ENCODE measurements at regions not wholly inside any gene's neighbourhood (a gene's known extent, or its start where the extent isn't known, plus 50 kb on each side); places are given as distances from the start of the nearest gene placed in this dataset.

- H3K4me3 ChIP-seq: no peak overlapping the region
- H3K9me3 ChIP-seq (ENCODE audit: control insufficient read depth in 4 of 4, insufficient read depth in 3 of 4, low read length in 3 of 4): no peaks in the 10 kb centered on the region
- ATAC-seq (ENCODE audit: insufficient read depth, low FRiP score) (no peak), DNase-seq (no peak)
- TF ChIP-seq, protein P1, sequence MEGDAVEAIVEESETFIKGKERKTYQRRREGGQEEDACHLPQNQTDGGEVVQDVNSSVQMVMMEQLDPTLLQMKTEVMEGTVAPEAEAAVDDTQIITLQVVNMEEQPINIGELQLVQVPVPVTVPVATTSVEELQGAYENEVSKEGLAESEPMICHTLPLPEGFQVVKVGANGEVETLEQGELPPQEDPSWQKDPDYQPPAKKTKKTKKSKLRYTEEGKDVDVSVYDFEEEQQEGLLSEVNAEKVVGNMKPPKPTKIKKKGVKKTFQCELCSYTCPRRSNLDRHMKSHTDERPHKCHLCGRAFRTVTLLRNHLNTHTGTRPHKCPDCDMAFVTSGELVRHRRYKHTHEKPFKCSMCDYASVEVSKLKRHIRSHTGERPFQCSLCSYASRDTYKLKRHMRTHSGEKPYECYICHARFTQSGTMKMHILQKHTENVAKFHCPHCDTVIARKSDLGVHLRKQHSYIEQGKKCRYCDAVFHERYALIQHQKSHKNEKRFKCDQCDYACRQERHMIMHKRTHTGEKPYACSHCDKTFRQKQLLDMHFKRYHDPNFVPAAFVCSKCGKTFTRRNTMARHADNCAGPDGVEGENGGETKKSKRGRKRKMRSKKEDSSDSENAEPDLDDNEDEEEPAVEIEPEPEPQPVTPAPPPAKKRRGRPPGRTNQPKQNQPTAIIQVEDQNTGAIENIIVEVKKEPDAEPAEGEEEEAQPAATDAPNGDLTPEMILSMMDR (IDR thresholded peaks at IDR 0.05; ENCODE audit: control extremely low read depth, extremely low read depth): no peak
- no peak overlapping the region for H3K9ac ChIP-seq (ENCODE audit: insufficient read depth in 1 of 2, low read length in 2 of 2)
- H3K27ac ChIP-seq (ENCODE audit: low read depth in 1 of 2, low read length in 1 of 2): no peak overlapping the region
- no peaks in the 10 kb centered on the region for H3K4me1 ChIP-seq (ENCODE audit: control insufficient read depth in 5 of 5, insufficient read depth in 5 of 5, low read length in 5 of 5)
- WGBS, 2 donors: 90 to 91% methylated on average over 1 of the region's 1 CpG
- H3K36me3 ChIP-seq (ENCODE audit: control insufficient read depth in 4 of 4, insufficient read depth in 4 of 4, low read length in 4 of 4): no peaks in the 10 kb centered on the region
- H3K27me3 ChIP-seq (ENCODE audit: control insufficient read depth in 3 of 3, insufficient read depth in 3 of 3, low read length in 2 of 3): no peaks in the 10 kb centered on the region
These were observed 1321.2 kb downstream of the NCAM2 start for GRCh38 chr21:22319435-22319834.

DNA sequence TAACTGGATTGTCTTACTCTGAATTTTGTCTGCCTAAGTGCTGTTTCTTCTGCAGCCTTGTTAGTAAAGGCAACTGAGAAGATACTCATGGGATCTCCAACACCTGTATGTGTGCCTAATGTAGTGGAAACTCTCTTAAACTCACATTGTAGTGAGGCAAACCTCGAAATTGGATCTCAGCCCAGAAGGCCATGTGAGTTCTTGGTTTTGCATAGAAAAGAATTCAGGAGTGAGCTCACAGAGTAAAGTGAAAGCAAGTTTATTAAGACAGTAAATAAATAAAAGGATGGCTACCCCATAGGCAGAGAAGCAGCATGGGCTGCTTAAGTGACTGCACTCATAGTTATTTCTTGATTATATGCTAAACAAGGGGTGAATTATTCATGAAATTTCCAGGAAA, 1344.7 kb downstream of the NCAM2 start:
- Histone ChIP-seq H3K4me1 (ENCODE audit: control insufficient read depth in 5 of 5, insufficient read depth in 5 of 5, low read length in 5 of 5) (peaks cover 0 to 10% (median 0%) of the 10 kb centered on the region in 5 donors), H3K4me3 (no peak overlapping the region), H3K27me3 (ENCODE audit: control insufficient read depth in 3 of 3, insufficient read depth in 3 of 3, low read length in 2 of 3) (no peaks in the 10 kb centered on the region), H3K9ac (ENCODE audit: insufficient read depth in 1 of 2, low read length in 2 of 2) (no peak overlapping the region), H3K27ac (ENCODE audit: low read depth in 1 of 2, low read length in 1 of 2) (no peak overlapping the region), H3K36me3 (ENCODE audit: control insufficient read depth in 4 of 4, insufficient read depth in 4 of 4, low read length in 4 of 4) (no peaks in the 10 kb centered on the region), H3K9me3 (ENCODE audit: control insufficient read depth in 4 of 4, insufficient read depth in 3 of 4, low read length in 3 of 4) (peaks cover 0 to 3% (median 0%) of the 10 kb centered on the region in 4 donors)
- DNase-seq (peak in 2 of 3 donors; percentile 14 to 43), ATAC-seq (ENCODE audit: insufficient read depth, low FRiP score) (no peak)
- TF ChIP-seq, protein P1 (IDR thresholded peaks at IDR 0.05; ENCODE audit: control extremely low read depth, extremely low read depth): no peak
- WGBS, 2 donors: 33 to 51% methylated on average over 1 of the region's 1 CpG

- Histone ChIP-seq H3K4me3 (no peak overlapping the region), H3K27ac (ENCODE audit: low read depth in 1 of 2, low read length in 1 of 2) (no peak overlapping the region), H3K27me3 (ENCODE audit: control insufficient read depth in 3 of 3, insufficient read depth in 3 of 3, low read length in 2 of 3) (no peaks in the 10 kb centered on the region), H3K9ac (ENCODE audit: insufficient read depth in 1 of 2, low read length in 2 of 2) (no peak overlapping the region), H3K4me1 (ENCODE audit: control insufficient read depth in 5 of 5, insufficient read depth in 5 of 5, low read length in 5 of 5) (peaks cover 0 to 10% (median 0%) of the 10 kb centered on the region in 5 donors), H3K36me3 (ENCODE audit: control insufficient read depth in 4 of 4, insufficient read depth in 4 of 4, low read length in 4 of 4) (no peaks in the 10 kb centered on the region), H3K9me3 (ENCODE audit: control insufficient read depth in 4 of 4, insufficient read depth in 3 of 4, low read length in 3 of 4) (peaks cover 0 to 3% (median 0%) of the 10 kb centered on the region in 4 donors)
- TF ChIP-seq, protein P1 (IDR thresholded peaks at IDR 0.05; ENCODE audit: control extremely low read depth, extremely low read depth): no peak
- DNase-seq (no peak), ATAC-seq (ENCODE audit: insufficient read depth, low FRiP score) (no peak)
- 60 to 78% methylated on average over 2 of the region's 2 CpGs for whole genome bisulfite sequencing, 2 donors
These were observed 1345.1 kb downstream of the NCAM2 start for GRCh38 chr21:22343303-22343702.

GRCh38 chr21:22343721-22344120, 1345.5 kb downstream of the NCAM2 start:
- no peaks in the 10 kb centered on the region for H3K27me3 ChIP-seq (ENCODE audit: control insufficient read depth in 3 of 3, insufficient read depth in 3 of 3, low read length in 2 of 3)
- no peaks in the 10 kb centered on the region for H3K36me3 ChIP-seq (ENCODE audit: control insufficient read depth in 4 of 4, insufficient read depth in 4 of 4, low read length in 4 of 4)
- peaks cover 0 to 3% (median 0%) of the 10 kb centered on the region in 4 donors for H3K9me3 ChIP-seq (ENCODE audit: control insufficient read depth in 4 of 4, insufficient read depth in 3 of 4, low read length in 3 of 4)
- no peak overlapping the region for H3K27ac ChIP-seq (ENCODE audit: low read depth in 1 of 2, low read length in 1 of 2)
- TF ChIP-seq, protein P1 (IDR thresholded peaks at IDR 0.05; ENCODE audit: control extremely low read depth, extremely low read depth): no peak
- ATAC-seq (ENCODE audit: insufficient read depth, low FRiP score) (no peak), DNase-seq (no peak)
- H3K4me1 ChIP-seq (ENCODE audit: control insufficient read depth in 5 of 5, insufficient read depth in 5 of 5, low read length in 5 of 5): peaks cover 0 to 10% (median 0%) of the 10 kb centered on the region in 5 donors
- H3K4me3 ChIP-seq: no peak overlapping the region
- no peak overlapping the region for H3K9ac ChIP-seq (ENCODE audit: insufficient read depth in 1 of 2, low read length in 2 of 2)

Measured in lung (tissue), 11 donors.